Right atrium auricular region (tissue), 2 donors: ENCODE measurements at regions not wholly inside any gene's neighbourhood (a gene's known extent, or its start where the extent isn't known, plus 50 kb on each side); places are given as distances from the start of the nearest gene placed in this dataset.

Experiments
- DNase-seq: peaks from one replicate; pipeline ENCODE4 v3.0.0-alpha.2; 2019; ENCODE audit warnings: low spot score
- H3K27ac ChIP-seq, 2 donors: fragments of 200-600 bp; sonication (generic); 1 replicate in 1 of 2; 2 replicates in 1 of 2; pipeline ENCODE4 v1.5.1; 2016 to 2019
- H3K27me3 ChIP-seq, 2 donors: fragments of 200-600 bp; sonication (generic); one replicate each; pipeline versions ENCODE4 v1.5.1 to v1.6.0; 2017 to 2019
- H3K36me3 ChIP-seq: fragments of 200-600 bp; sonication (generic); one replicate; pipeline ENCODE4 v1.5.1; 2016
- H3K4me1 ChIP-seq, 2 donors: fragments of 200-600 bp; sonication (generic); one replicate each; pipeline versions ENCODE4 v1.5.1 to v1.6.0; 2017 to 2019
- H3K4me3 ChIP-seq, 2 donors: fragments of 200-600 bp; sonication (generic); 1 replicate in 1 of 2; 2 replicates in 1 of 2; pipeline ENCODE4 v1.5.1; 2017 to 2019; ENCODE audit warnings: mild to moderate bottlenecking in 1 of 2, moderate library complexity in 1 of 2
- H3K9me3 ChIP-seq, 2 donors: fragments of 200-600 bp; sonication (generic); one replicate each; pipeline ENCODE4 v1.5.1; 2019
- CTCF ChIP-seq, 2 donors: fragments of 200-600 bp; sonication (generic); IDR thresholded peaks; one replicate each; pipeline ENCODE4 v1.5.1; 2019; ENCODE audit warnings: antibody characterized with exemption in 2 of 2

GRCh38 chr15:46848704-46849103 lies 868.6 kb upstream of the SEMA6D start:
- Histone ChIP-seq H3K27ac (no peak overlapping the region), H3K36me3 (no peaks in the 10 kb centered on the region), H3K4me1 (no peaks in the 10 kb centered on the region), H3K9me3 (no peaks in the 10 kb centered on the region), H3K4me3 (no peak overlapping the region), H3K27me3 (no peaks in the 10 kb centered on the region)
- TF ChIP-seq CTCF (IDR thresholded peaks at IDR 0.05): no peak
- no peak for DNase-seq

- Histone ChIP-seq H3K36me3 (no peaks in the 10 kb centered on the region), H3K4me1 (no peaks in the 10 kb centered on the region), H3K27ac (no peak overlapping the region), H3K9me3 (no peaks in the 10 kb centered on the region), H3K27me3 (no peaks in the 10 kb centered on the region), H3K4me3 (no peak overlapping the region)
- TF ChIP-seq CTCF (IDR thresholded peaks at IDR 0.05): no peak
- DNase-seq: no peak
These were observed 863.7 kb upstream of the SEMA6D start for GRCh38 chr15:46853600-46853999.

GRCh38 chr15:46854564-46854963 lies 862.7 kb upstream of the SEMA6D start:
- H3K9me3 ChIP-seq: no peaks in the 10 kb centered on the region
- H3K4me3 ChIP-seq: no peak overlapping the region
- no peaks in the 10 kb centered on the region for H3K27me3 ChIP-seq
- H3K27ac ChIP-seq: no peak overlapping the region
- DNase-seq: no peak
- no peaks in the 10 kb centered on the region for H3K36me3 ChIP-seq
- no peak for TF ChIP-seq CTCF (IDR thresholded peaks at IDR 0.05)
- H3K4me1 ChIP-seq: no peaks in the 10 kb centered on the region

GRCh38 chr15:46855388-46855787 lies 861.9 kb upstream of the SEMA6D start:
- Histone ChIP-seq H3K4me1 (no peaks in the 10 kb centered on the region), H3K4me3 (no peak overlapping the region), H3K27me3 (no peaks in the 10 kb centered on the region), H3K36me3 (no peaks in the 10 kb centered on the region), H3K9me3 (no peaks in the 10 kb centered on the region), H3K27ac (no peak overlapping the region)
- no peak for TF ChIP-seq CTCF (IDR thresholded peaks at IDR 0.05)
- no peak for DNase-seq

- Histone ChIP-seq H3K9me3 (no peaks in the 10 kb centered on the region), H3K4me1 (no peaks in the 10 kb centered on the region), H3K27me3 (no peaks in the 10 kb centered on the region), H3K36me3 (no peaks in the 10 kb centered on the region), H3K4me3 (no peak overlapping the region), H3K27ac (no peak overlapping the region)
- no peak for TF ChIP-seq CTCF (IDR thresholded peaks at IDR 0.05)
- no peak for DNase-seq
These were observed 860.3 kb upstream of the SEMA6D start for GRCh38 chr15:46856839-46857502.

- Histone ChIP-seq H3K36me3 (no peaks in the 10 kb centered on the region), H3K9me3 (no peaks in the 10 kb centered on the region), H3K27me3 (no peaks in the 10 kb centered on the region), H3K27ac (no peak overlapping the region), H3K4me1 (no peaks in the 10 kb centered on the region), H3K4me3 (no peak overlapping the region)
- TF ChIP-seq CTCF (IDR thresholded peaks at IDR 0.05): no peak
- no peak for DNase-seq
These were observed 859.2 kb upstream of the SEMA6D start for GRCh38 chr15:46858150-46858549.
